ENCODE measurements at regions not wholly inside any gene's neighbourhood (a gene's known extent, or its start where the extent isn't known, plus 50 kb on each side); places are given as distances from the start of the nearest gene placed in this dataset.

DNA sequence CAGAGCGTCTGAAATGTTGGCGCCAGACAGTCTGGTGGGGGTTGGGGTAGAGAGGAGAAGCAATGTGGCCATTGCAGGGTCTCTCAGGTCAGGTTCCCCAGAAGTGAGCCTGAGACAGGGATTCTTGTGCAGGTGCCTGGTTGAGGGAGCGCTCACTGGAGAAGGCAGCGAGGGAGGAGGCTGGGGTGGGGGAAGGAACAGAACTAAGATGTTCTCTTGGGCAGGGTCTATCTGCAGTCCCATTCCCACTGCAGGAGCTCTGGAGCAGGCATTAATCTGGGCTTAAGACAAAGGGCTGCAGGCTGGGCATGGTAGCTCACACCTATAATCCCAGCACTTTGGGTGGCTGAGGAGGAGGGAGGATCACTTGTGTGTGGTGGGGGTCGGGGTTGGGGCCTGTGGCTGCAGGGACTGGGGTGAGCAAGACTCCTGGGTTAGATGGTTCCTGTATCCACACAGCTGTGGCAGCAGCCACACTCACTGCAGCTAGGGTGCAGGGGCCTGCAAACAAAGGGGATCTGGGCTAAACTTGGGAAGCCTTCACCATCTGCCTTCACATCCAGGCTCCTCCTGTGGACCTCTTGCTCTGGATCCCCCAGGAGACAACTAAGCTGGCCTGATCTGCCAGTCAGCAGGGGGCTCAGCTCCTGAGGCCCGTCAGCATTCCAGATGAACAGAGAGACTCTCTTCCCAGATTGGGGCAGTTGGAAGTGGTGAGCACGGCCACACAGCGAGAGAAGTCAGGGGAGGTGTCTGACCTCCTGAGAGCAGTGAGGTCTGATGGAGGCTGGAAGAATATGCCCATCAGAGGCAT, 172.5 kb downstream of the ABHD5 start:
- intact Hi-C loops (cut with DNase I), result no loop called here
- H3K36me3 ChIP-seq, result no peaks in the 10 kb centered on the region
- TF ChIP-seq, protein P1, sequence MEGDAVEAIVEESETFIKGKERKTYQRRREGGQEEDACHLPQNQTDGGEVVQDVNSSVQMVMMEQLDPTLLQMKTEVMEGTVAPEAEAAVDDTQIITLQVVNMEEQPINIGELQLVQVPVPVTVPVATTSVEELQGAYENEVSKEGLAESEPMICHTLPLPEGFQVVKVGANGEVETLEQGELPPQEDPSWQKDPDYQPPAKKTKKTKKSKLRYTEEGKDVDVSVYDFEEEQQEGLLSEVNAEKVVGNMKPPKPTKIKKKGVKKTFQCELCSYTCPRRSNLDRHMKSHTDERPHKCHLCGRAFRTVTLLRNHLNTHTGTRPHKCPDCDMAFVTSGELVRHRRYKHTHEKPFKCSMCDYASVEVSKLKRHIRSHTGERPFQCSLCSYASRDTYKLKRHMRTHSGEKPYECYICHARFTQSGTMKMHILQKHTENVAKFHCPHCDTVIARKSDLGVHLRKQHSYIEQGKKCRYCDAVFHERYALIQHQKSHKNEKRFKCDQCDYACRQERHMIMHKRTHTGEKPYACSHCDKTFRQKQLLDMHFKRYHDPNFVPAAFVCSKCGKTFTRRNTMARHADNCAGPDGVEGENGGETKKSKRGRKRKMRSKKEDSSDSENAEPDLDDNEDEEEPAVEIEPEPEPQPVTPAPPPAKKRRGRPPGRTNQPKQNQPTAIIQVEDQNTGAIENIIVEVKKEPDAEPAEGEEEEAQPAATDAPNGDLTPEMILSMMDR (IDR thresholded peaks at IDR 0.05), result no peak
- DNase-seq (no peak), ATAC-seq (no peak)
- H3K9me3 ChIP-seq, result no peaks in the 10 kb centered on the region
- H3K4me3 ChIP-seq, result no peak overlapping the region
- H3K27ac ChIP-seq, result no peak overlapping the region
- no peaks in the 10 kb centered on the region for H3K4me1 ChIP-seq
- H3K27me3 ChIP-seq, result peaks cover 3% of the 10 kb centered on the region

DNA sequence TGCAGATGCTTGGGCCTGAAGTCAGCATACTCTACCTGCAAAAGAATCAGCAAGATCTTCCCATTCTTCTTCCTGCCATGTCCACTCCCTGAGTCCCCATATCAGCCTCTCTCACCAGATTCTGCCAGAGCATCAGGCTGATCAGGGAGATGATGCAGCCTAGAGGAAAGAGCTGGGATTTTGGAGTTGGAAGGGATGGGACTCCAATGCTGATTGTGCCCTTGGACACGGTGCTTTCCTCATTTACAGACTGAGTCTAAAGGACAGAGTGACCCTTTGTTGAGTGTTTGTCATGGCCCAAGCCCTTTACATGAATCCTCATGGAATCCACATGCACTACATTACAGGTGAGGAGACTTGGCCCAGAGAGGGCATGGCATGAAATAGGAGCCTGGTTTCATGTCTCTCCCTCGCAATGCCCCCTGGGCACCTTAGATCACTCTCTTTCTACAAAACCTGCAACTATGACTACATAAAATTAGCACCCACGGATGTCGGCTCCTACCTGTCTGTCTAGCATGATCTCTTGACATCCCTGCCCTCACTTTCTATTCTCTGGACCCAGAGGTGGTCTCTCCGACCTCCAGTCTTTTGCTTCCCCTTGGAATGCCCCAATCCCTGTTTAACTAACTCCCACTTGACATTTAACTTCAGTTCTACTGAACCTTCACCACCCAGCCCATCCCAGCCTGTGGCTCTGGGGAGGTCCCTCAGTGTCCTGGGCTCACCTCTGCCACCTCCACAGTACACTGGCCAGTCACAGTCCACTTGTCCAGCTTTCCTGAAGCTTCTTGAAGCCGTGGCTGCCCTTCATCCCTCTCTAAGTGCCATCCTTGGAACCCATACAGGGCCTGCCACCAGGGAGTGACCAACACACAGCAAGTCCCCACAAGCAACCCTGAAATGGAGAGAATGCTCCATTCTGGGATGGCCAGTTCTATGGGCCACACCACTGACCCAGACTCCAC, 173.5 kb downstream of the ABHD5 start:
- ATAC-seq (no peak), DNase-seq (no peak)
- H3K4me3 ChIP-seq, result no peak overlapping the region
- H3K9me3 ChIP-seq, result no peaks in the 10 kb centered on the region
- intact Hi-C loops (cut with DNase I), result no loop called here
- no peaks in the 10 kb centered on the region for H3K4me1 ChIP-seq
- H3K27me3 ChIP-seq, result no peaks in the 10 kb centered on the region
- no peak overlapping the region for H3K27ac ChIP-seq
- H3K36me3 ChIP-seq, result no peaks in the 10 kb centered on the region
- TF ChIP-seq, protein P1 (IDR thresholded peaks at IDR 0.05), result no peak

DNA sequence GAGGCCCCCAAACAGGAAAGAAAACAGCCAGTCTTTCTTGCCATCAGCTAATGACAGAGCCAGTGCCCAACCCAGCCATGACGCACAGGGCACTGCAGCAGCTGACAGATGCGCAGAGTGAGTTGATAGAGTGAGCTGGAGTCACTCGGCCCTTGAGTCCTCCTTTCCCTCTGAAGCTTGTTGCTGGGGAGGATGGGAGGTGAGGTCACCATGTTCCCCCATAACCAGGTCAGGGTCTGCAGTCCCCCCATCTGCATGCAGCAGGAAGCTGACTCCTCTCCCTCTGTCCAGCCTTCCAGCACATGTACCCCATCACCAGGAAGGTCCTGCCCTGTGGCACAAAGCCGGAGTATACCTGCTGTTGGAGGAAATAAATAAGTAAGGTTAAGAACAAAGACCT, 174.6 kb downstream of the ABHD5 start:
- ATAC-seq (no peak), DNase-seq (no peak)
- Histone ChIP-seq H3K27ac (no peak overlapping the region), H3K36me3 (no peaks in the 10 kb centered on the region), H3K4me1 (no peaks in the 10 kb centered on the region), H3K27me3 (no peaks in the 10 kb centered on the region), H3K9me3 (no peaks in the 10 kb centered on the region), H3K4me3 (no peak overlapping the region)
- TF ChIP-seq, protein P1 (IDR thresholded peaks at IDR 0.05), result no peak
- intact Hi-C loops (cut with DNase I), result no loop called here

DNA sequence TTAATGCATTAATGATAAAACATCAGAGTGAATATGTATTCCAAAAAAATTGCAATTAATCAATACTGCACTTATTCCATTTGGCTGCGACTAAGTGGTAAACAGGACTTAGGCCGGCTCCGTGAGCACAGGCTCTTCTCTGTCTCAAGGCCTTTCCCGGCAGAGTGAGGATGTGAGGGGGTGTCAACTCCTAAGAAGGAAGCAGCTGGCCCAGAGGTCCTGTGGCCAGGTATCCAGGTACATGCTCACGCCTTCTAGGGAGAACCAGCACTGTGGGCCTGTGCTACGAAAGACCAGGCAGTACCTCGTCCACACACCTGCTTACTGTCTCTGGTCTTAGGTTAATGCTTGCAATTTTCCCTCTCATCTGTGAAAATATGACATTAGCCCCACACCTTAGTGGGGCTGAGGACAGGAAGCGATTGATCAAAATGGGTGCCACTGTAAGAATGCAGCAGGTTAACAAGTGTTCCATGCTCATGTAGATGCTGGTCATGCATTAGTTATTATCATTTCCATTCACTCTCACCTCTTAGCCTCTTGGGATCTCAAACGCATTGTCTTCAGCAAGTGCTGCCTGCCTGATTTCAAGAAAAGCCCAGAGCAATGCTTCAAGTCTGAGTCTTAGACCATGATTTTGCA, 175.3 kb downstream of the ABHD5 start:
- TF ChIP-seq, protein P1 (IDR thresholded peaks at IDR 0.05), result no peak
- no peak for DNase-seq

DNA sequence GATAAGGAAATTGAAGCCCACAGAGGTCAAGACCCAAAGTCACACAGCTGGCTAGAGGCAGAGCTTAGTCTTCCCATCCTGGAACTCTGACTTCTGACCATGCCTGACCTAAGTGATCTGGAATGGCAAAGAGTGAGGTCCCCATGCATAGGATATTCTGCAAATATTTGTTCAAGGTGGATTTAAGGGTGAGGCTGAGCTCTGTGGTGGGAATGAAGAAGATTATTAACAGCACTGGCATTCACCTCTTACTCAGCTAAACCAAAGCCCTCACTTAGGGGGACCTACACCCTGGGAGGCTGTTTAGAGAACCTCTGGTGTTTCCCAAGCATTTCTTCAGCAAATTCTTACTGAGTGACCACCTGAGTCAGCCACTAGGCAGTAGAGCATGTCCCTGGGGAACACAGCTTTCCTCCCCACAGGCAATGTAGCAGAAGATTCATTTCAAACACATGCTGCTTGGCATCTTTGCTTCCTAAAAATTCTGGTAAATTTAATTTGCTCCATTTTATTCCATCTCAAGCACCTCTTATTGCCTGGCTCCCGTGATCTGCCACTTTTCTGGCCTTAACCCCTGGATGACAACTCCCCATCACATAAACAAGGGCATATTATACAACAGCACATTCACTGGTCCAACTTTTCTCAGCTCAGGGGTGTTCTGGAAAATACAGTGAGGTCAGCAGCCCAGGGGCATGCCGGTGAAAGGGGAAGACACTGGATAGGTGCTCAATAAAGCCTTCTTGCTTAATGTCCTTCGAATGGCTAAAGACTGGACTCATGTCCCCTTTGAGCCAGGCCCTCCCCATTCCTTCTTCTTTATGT, 176.0 kb downstream of the ABHD5 start:
- no peak for ATAC-seq
- no peak overlapping the region for H3K27ac ChIP-seq
- DNase-seq, result no peak
- TF ChIP-seq, protein P1 (IDR thresholded peaks at IDR 0.05), result no peak
- H3K27me3 ChIP-seq, result no peaks in the 10 kb centered on the region
- no peak overlapping the region for H3K4me3 ChIP-seq
- intact Hi-C loops (cut with DNase I), result no loop called here
- no peaks in the 10 kb centered on the region for H3K9me3 ChIP-seq
- H3K36me3 ChIP-seq, result no peaks in the 10 kb centered on the region
- peaks cover 5% of the 10 kb centered on the region for H3K4me1 ChIP-seq

More for the DNA sequence above, 175.3 kb downstream of the ABHD5 start:
- Histone ChIP-seq H3K27ac (no peak overlapping the region), H3K27me3 (no peaks in the 10 kb centered on the region), H3K36me3 (no peaks in the 10 kb centered on the region), H3K9me3 (no peaks in the 10 kb centered on the region), H3K4me1 (peaks cover 5% of the 10 kb centered on the region), H3K4me3 (no peak overlapping the region)
- intact Hi-C loops (cut with DNase I), result no loop called here
- ATAC-seq, result no peak
